ENCODE measurements at regions not wholly inside any gene's neighbourhood (a gene's known extent, or its start where the extent isn't known, plus 50 kb on each side); places are given as distances from the start of the nearest gene placed in this dataset.

GRCh38 chr18:47346016-47346415 lies 94.6 kb upstream of the SKOR2 start:
- H3K4me3 ChIP-seq (ENCODE audit: low read length) = no peak overlapping the region
- no peak for TF ChIP-seq CTCF (conservative IDR thresholded peaks at IDR 0.05; ENCODE audit: low read depth, low read length)
- no peak for DNase-seq (ENCODE audit: low read depth)

- no peak for DNase-seq (ENCODE audit: low read depth)
- no peak overlapping the region for H3K4me3 ChIP-seq (ENCODE audit: low read length)
- no peak for TF ChIP-seq CTCF (conservative IDR thresholded peaks at IDR 0.05; ENCODE audit: low read depth, low read length)
These were observed 93.8 kb upstream of the SKOR2 start for GRCh38 chr18:47345291-47345690.

GRCh38 chr18:47343291-47343690 lies 91.8 kb upstream of the SKOR2 start:
- H3K4me3 ChIP-seq (ENCODE audit: low read length) = no peak overlapping the region
- no peak for DNase-seq (ENCODE audit: low read depth)
- TF ChIP-seq CTCF (conservative IDR thresholded peaks at IDR 0.05; ENCODE audit: low read depth, low read length) = no peak

GRCh38 chr18:47342566-47342965 lies 91.1 kb upstream of the SKOR2 start:
- H3K4me3 ChIP-seq (ENCODE audit: low read length) = no peak overlapping the region
- no peak for DNase-seq (ENCODE audit: low read depth)
- no peak for TF ChIP-seq CTCF (conservative IDR thresholded peaks at IDR 0.05; ENCODE audit: low read depth, low read length)

GRCh38 chr18:47341678-47342077 lies 90.2 kb upstream of the SKOR2 start:
- no peak for TF ChIP-seq CTCF (conservative IDR thresholded peaks at IDR 0.05; ENCODE audit: low read depth, low read length)
- H3K4me3 ChIP-seq (ENCODE audit: low read length) = no peak overlapping the region
- no peak for DNase-seq (ENCODE audit: low read depth)

GRCh38 chr18:47334966-47335365 lies 83.5 kb upstream of the SKOR2 start:
- no peak for DNase-seq (ENCODE audit: low read depth)
- TF ChIP-seq CTCF (conservative IDR thresholded peaks at IDR 0.05; ENCODE audit: low read depth, low read length) = no peak

GRCh38 chr18:47333926-47334635 lies 82.6 kb upstream of the SKOR2 start:
- no peak for TF ChIP-seq CTCF (conservative IDR thresholded peaks at IDR 0.05; ENCODE audit: low read depth, low read length)
- no peak for DNase-seq (ENCODE audit: low read depth)
- H3K4me3 ChIP-seq (ENCODE audit: low read length) = no peak overlapping the region

More at GRCh38 chr18:47334966-47335365, 83.5 kb upstream of the SKOR2 start:
- no peak overlapping the region for H3K4me3 ChIP-seq (ENCODE audit: low read length)

All from retinal pigment epithelial cell (primary cell).